ENCODE measurements at regions not wholly inside any gene's neighbourhood (a gene's known extent, or its start where the extent isn't known, plus 50 kb on each side); places are given as distances from the start of the nearest gene placed in this dataset.

GRCh38 chr4:53764761-53765490 is 173.6 kb upstream of the LNX1 start:
- DNase-seq = no peak

- DNase-seq = no peak
Observed at GRCh38 chr4:53763813-53764597, 172.7 kb upstream of the LNX1 start.

GRCh38 chr4:53755656-53756055 is 164.4 kb upstream of the LNX1 start:
- no peak for DNase-seq

GRCh38 chr4:53752124-53752523 is 160.8 kb upstream of the LNX1 start:
- DNase-seq = no peak

DNA sequence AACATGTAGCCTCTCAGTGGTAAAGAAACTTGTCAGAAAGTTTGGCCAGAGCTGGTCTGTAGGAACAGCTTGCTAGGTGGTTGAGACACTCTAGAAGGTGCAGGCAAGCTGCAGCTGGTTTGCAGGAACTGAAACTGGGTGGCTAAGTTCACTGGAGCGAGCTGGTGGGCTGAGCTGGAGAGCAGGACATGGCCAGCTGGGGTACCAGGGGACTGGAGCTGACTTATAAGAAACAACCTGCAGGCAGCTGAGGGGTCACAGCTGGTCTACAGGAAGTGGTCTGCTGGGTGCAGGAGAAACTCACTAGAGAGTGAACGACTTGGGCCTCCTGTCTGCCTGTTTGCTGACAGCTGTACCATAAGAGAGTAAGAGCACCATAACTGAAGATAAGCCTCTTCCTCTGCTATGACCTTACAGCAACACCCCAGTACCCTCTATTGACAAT is 157.1 kb upstream of the LNX1 start:
- DNase-seq = no peak

DNA sequence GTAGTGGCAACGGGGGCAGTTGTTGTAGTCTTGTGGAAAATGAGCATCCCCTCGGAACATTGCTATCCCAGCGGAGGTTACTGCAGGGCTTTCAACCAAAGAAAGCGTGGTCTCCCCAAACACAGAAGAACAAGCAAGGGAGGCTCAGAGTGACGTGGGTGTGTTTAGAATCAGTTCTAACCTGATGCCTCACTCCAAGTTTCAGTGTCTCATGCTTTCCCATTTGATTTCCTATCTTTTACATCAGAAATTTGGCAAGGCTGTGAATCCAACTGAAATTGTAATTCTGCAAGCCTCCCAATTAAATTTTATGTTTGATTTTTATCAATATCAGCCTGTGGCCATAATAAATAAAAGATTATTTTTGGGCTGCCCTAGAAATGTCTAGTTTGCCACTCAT is 156.1 kb upstream of the LNX1 start:
- no peak for DNase-seq

GRCh38 chr4:53744446-53745160 is 153.3 kb upstream of the LNX1 start:
- no peak for DNase-seq

DNA sequence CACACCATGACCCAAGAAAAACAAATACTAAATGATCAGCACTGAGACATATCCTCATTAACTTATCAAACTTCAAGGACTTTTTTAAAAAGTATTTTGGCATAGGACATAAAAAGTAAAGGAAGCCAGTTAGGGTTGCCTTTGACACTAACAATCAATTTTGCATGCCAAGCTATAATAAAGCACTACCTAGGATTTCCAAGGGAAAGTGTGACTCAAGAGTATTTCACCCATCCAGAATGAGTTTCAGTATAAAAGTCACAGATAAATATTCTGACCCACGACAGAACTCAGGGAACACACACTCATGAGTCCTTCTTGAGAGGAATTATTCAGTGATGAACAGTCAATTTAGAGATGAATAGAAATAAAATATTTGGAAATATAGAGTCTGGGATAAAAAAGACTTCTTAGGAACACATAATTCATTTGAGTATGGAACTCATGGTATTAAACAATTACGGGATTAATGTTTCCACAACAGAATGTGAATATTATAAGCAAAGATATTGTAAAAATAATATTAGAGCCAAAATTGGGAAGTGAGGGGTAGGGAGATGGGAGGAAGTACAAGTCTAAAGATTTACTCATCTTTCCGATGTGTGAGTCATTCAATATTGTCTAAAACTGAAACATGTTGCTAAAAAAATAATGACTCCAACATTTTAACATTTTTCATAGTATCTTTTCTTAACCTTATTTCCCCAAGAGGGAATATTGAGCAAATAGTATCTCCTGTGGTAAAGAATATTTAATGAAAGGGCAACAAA is 143.5 kb upstream of the LNX1 start:
- DNase-seq = no peak

GRCh38 chr4:53734182-53734581 is 142.9 kb upstream of the LNX1 start:
- DNase-seq = no peak

DNA sequence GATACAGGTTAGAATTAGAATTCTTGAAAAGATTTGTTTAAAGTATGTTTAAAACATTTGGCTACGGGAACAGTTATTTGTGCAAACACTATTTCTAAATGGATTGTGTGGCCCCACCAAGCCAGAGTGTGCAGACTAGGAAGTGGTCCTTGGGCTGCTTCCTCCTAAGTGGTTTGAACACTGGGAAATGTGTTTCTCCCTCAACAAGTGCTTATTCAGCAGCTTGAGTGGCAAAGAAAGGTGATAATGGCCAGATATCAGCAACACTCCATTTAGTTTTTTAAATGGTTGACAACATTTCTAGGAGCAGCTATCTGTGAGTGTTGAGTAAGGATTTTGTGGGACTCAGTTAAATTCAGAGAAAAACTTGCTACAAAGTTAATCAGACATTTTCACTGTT is 141.4 kb upstream of the LNX1 start:
- DNase-seq = no peak

DNA sequence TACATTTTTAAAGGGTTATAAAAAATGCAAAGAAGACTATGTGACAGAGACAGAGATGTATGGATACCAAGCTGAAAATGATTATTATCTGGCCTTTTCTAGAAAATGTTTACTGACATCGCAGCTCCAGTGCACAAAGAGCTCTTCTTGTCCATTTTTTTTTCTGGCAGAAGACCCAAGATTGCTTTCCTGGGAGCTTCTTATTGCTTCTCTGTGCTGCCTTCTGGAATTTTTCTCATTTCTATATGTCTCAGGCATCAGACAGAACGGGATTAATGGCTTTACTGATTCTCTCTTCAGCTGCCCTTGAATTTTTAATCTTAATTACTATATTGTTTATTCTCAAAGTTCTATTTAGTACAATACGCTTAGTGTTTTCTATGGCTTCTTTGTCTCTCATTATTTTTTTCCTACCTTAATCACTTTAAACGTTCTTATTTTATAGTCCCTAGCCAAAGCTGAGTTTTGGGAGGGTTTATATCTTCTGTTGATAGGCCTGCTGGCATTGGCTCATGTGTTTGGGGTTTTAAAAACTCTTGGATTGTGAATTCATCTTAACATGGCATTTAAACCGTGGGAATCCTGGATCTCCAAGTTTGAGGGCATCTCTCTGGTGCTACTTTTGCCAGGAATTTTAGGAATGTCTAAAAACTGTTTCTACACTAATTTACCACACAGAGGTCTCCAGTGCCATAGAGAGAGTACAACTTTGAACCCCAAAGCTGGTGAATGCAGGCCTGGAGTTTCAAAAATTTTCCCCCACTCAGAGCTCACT is 138.9 kb upstream of the LNX1 start:
- no peak for DNase-seq

- no peak for DNase-seq
Observed at GRCh38 chr4:53722110-53722509, 130.8 kb upstream of the LNX1 start.

DNA sequence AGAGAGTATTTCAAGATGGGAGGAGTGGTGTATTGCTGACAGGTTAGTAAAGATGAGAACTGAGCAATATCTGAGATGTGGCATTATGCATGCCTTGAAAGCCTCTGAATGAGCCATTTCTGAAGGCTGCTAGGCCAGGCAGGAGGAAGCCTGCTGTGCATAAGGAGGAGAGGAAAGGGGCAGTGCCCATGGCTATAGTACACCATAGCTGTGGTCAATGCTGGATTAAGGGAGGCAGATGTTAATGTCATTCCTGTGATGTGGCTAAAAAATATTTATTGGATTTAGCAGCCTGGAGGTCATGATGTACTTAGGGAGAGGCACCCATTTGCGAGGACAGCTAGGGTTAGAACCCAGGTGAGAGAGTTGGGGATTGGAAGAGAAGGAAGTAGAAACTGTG is 130.0 kb upstream of the LNX1 start:
- DNase-seq = no peak

DNA sequence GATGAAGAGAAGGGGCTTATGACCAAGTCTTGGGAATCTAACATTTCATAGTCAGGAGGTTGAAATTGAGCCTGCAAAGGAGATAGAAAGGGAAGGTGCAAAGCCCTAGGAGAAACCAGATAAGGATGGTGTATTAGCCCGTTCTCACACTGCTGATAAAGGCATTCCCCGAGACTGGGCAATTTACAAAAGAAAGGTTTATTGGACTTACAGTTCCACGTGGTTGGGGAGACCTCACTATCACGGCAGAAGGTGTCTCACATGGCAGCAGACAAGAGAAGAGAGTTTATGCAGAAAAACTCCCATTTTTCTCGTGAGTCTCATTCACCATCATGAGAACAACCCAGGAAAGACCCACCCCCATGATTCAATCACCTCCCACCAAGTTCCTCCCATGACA is 129.5 kb upstream of the LNX1 start:
- DNase-seq = no peak

- DNase-seq = no peak
Observed at GRCh38 chr4:53717064-53717549, 125.8 kb upstream of the LNX1 start.

DNA sequence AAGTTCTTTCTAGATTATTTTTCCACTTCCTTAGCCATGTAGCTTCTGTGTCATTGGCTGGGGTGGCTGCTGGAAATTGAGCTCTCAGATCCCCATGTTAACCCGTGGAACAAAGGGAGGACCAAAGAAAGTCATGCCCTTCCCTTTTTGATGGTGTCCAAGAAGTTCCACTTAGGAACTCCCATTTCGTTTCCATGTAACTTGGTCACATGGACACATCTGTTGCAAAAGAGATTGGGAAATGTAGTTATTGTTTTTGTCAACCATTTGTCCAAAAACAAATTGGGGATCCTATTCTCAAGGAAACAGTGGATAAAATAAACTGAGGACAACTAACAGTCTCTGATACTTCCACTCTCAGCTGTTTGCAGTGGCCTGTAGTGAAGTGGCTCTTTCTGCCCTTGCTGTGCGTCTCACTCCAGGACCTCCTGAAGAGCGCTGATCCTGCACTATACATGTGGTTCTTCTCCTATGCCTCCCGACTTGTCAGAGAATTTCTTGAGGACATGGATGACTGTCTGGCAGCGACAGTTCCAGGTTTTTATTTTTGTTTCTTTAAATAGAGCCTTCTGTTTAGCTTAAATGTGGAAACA is 125.3 kb upstream of the LNX1 start:
- DNase-seq = no peak

GRCh38 chr4:53716011-53716410 is 124.7 kb upstream of the LNX1 start:
- no peak for DNase-seq

- DNase-seq = no peak
Observed at GRCh38 chr4:53714236-53715140, 123.2 kb upstream of the LNX1 start.

DNA sequence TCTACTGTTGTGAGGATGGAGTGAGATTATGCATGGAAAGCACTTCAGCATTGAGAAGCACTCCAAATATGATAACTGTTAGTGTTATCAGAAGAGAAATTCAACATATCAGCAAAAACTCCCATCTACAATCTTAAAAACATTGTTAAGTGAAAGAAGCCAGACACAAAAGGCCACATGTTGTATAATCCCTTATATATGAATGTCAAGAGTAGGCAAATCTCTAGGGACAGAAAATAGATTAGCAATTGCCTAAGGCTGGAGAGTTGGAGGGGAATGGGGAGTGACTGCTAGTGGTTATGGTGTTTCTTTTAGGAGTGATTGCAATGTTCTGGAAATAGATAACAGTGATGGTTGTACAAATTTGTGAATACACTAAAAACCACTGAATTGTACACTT is 122.5 kb upstream of the LNX1 start:
- no peak for DNase-seq

GRCh38 chr4:53713296-53713695 is 122.0 kb upstream of the LNX1 start:
- DNase-seq = no peak
